GM12865 (cell line): ENCODE measurements at regions not wholly inside any gene's neighbourhood (a gene's known extent, or its start where the extent isn't known, plus 50 kb on each side); places are given as distances from the start of the nearest gene placed in this dataset.

Experiments
- DNase-seq: peaks from one replicate; pipeline ENCODE4 v3.0.0; 2010; ENCODE audit warnings: low read depth
- H3K4me3 ChIP-seq: 2 replicates; pipeline ENCODE4 v1.5.1; 2011; ENCODE audit warnings: mild to moderate bottlenecking, low read depth, low read length, control low read depth
- CTCF ChIP-seq: IDR thresholded peaks from 2 replicates; pipeline ENCODE4 v1.5.1; 2011; ENCODE audit warnings: low read length, control low read depth, low read depth, inconsistent platforms; ENCODE audit not compliant: insufficient read depth; ENCODE audit errors: missing control alignments

DNA sequence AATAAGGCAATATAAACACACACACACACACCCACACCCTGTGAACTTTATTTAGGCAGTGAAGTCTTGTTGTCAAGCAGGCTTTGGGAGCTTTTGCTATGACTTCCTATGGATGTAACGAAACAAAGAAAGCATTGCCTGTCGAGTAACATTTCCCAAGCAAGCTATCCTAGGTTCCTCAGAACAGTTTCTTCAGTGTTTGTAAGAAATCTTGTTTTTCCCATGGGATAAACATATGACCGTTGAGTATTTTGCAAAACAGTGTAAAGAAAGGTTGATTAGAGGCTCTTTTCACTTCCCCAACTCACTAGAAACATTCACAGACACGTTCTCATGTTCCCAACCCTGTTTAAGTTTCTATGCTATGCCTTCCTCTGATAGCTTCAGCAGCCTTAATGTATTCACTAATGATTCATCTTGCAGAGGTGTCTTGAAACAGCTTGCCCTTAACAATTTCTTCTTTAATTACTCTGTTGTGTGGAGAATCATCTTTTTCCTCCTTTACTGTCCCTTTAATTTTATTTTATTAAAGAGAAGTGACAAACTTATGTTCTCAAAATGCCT, 1947.1 kb upstream of the TENM3 start:
- H3K4me3 ChIP-seq, result no peak overlapping the region
- no peak for TF ChIP-seq CTCF
- DNase-seq, result peak; percentile 26

DNA sequence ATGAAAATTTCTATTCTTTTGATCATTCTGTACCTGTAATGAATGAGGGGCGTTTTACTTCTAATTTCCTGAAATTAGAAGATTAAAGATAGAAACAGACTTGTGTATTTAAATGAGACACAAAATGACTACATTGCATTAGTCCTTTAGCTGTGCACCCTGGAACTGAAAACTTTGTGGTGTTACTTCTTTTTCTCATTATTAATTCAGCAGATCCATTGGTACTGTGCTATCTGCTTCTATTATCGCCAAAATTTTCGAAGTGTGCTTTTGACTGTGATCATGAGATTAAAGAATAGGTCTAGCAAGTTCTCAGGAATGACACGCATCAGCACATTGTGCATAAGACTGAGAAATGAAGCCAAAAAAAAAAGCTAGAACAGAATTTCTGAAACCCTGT, 1938.9 kb upstream of the TENM3 start:
- no peak overlapping the region for H3K4me3 ChIP-seq
- TF ChIP-seq CTCF, result no peak
- DNase-seq, result peak; percentile 11

- TF ChIP-seq CTCF, result no peak
- H3K4me3 ChIP-seq, result no peak overlapping the region
- DNase-seq, result no peak
These were observed 1932.6 kb upstream of the TENM3 start for GRCh38 chr4:180310616-180311015.

DNA sequence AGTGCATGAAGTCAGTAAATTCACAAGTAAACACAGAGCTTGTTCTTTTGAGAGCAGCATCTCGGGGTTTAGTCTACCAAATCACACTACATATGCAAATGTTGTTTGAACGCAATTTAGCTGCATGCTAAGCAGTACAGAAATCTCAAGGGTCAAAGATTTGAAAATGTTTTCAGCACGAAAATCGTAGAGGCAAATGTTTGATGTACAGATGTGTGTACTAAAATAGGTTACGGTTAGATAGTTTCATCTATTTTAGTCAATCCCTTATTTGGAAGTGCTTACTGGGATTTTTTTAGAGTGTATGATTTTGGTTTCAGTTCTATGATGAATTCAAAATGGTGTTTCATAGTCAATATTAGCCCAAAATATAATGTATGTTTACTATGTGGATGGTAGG, 1928.2 kb upstream of the TENM3 start:
- no peak overlapping the region for H3K4me3 ChIP-seq
- peak; percentile 16 for DNase-seq
- TF ChIP-seq CTCF, result no peak

DNA sequence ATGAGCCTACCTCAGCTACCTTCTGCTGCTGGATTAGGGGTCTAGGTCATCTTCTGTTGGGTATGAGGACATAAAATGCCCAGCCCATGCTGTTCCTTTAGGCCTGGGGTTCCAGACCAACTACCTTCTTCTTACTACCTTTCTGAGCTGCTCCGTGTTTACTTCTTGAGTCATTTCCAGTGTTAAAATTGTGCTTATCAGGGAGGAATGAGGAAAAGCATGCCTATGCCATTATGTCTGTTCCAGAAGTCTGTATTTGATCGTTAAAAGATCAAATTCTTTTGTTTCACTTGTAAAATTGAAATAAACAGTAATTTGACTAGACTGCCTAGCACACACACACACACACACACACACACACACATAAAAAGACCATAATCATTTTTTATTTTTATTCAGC, 1912.7 kb upstream of the TENM3 start:
- no peak overlapping the region for H3K4me3 ChIP-seq
- no peak for TF ChIP-seq CTCF
- no peak for DNase-seq

DNA sequence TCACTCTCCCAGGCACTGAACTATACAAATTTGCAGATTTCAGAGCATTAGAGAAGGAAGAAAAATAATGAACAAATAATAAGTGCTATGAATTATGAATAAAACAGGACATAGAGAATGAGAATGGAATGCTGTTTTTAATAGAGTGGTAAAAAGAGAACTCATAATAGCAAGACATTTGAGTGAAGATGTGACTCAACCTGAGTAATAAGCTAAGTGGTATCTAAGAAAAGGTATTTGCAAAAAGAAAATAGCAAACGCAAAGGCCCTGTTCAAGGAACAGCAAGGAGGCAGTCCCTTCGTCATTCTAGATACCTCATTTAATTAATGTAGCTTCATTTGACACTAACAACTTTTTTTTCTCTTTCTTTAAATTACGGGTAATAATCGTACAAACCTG, 1910.0 kb upstream of the TENM3 start:
- no peak for DNase-seq
- no peak overlapping the region for H3K4me3 ChIP-seq
- TF ChIP-seq CTCF, result no peak

GRCh38 chr4:180335566-180335965, 1907.6 kb upstream of the TENM3 start:
- no peak overlapping the region for H3K4me3 ChIP-seq
- no peak for DNase-seq

More at GRCh38 chr4:180335566-180335965, 1907.6 kb upstream of the TENM3 start:
- TF ChIP-seq CTCF, result no peak
